ENCODE measurements at regions not wholly inside any gene's neighbourhood (a gene's known extent, or its start where the extent isn't known, plus 50 kb on each side); places are given as distances from the start of the nearest gene placed in this dataset.
"Not testable (repeated sequence)": the region's sequence is repeated elsewhere in the genome, so short reads cannot be mapped to it uniquely, and the experiment has no call there.

DNA sequence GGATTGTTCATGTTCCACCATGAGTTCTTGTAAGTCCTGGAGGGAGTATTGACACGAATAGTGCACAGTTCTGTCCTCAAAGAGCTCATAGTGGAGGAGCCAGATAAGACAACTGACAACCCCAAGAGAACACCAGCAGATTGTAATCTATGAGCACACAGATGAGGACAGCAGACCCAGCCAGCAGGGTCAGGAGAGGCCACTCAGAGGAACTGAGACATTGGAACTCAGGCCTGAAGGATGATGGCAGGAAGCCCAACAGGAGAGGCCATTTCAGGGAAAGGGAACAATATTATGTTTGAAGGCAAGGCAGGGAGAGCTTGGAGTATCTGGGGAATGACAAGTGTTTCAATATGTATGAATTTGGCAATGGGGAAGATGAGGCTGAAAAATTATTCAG lies 63.7 kb upstream of the IPO5 start:
- no peak overlapping the region for H3K4me3 Mint-ChIP-seq
- CTCF ChIA-PET, result no interaction called here
- no CpG with 5 or more reads among the region's 1 CpG for WGBS (ENCODE audit: insufficient coverage)
- POLR2A ChIA-PET, result no interaction called here
- Histone ChIP-seq H3K4me3 (ENCODE audit: control extremely low read depth in 1 of 5, extremely low read depth in 1 of 5, insufficient read depth in 1 of 5, low read depth in 2 of 5, low read length in 4 of 5) (no peak overlapping the region), H3K4me1 (ENCODE audit: control insufficient read depth in 2 of 2, insufficient read depth in 2 of 2, low read length in 2 of 2) (no peaks in the 10 kb centered on the region), H3K27ac (ENCODE audit: low read length in 2 of 2) (no peak overlapping the region), H3K27me3 (replicated peaks in 1 of 4; ENCODE audit: control extremely low read depth in 1 of 4, control insufficient read depth in 3 of 4, insufficient read depth in 4 of 4, low read length in 3 of 4) (no peaks in the 10 kb centered on the region), H4K20me1 (ENCODE audit: control insufficient read depth, insufficient read depth, low read length, poor library complexity, severe bottlenecking) (no peaks in the 10 kb centered on the region), H3K9me3 (ENCODE audit: control extremely low read depth in 1 of 3, control insufficient read depth in 2 of 3, insufficient read depth in 1 of 3, low read length in 2 of 3) (peaks cover 0 to 4% (median 0%) of the 10 kb centered on the region in 3 donors), H3K79me2 (ENCODE audit: control insufficient read depth, insufficient read depth, low read length) (no peaks in the 10 kb centered on the region), H2AFZ (ENCODE audit: insufficient read depth, low read depth, low read length, poor library complexity, severe bottlenecking) (no peak overlapping the region), H3K9ac (ENCODE audit: low read length) (no peak overlapping the region), H3K4me2 (replicated peaks; ENCODE audit: low read depth, low read length, poor library complexity, severe bottlenecking) (no peak overlapping the region), H3K36me3 (replicated peaks in 1 of 2; ENCODE audit: control extremely low read depth in 1 of 2, control insufficient read depth in 1 of 2, extremely low read depth in 1 of 2, insufficient read depth in 2 of 2, low read length in 1 of 2) (no peaks in the 10 kb centered on the region)
- no peak overlapping the region for H3K27ac Mint-ChIP-seq
- no peak for TF ChIP-seq EZH2 (IDR thresholded peaks at IDR 0.05; ENCODE audit: borderline replicate concordance, insufficient read depth, low read depth, low read length, poor library complexity, severe bottlenecking)
- TF ChIP-seq, protein P1, sequence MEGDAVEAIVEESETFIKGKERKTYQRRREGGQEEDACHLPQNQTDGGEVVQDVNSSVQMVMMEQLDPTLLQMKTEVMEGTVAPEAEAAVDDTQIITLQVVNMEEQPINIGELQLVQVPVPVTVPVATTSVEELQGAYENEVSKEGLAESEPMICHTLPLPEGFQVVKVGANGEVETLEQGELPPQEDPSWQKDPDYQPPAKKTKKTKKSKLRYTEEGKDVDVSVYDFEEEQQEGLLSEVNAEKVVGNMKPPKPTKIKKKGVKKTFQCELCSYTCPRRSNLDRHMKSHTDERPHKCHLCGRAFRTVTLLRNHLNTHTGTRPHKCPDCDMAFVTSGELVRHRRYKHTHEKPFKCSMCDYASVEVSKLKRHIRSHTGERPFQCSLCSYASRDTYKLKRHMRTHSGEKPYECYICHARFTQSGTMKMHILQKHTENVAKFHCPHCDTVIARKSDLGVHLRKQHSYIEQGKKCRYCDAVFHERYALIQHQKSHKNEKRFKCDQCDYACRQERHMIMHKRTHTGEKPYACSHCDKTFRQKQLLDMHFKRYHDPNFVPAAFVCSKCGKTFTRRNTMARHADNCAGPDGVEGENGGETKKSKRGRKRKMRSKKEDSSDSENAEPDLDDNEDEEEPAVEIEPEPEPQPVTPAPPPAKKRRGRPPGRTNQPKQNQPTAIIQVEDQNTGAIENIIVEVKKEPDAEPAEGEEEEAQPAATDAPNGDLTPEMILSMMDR (IDR thresholded peaks at IDR 0.05), result no peak
- H3K27me3 Mint-ChIP-seq, result peaks cover 16% of the 10 kb centered on the region
- intact Hi-C loops (cut with micrococcal nuclease), result no loop called here
- peaks cover under 1% of the 10 kb centered on the region for H3K9me3 Mint-ChIP-seq (ENCODE audit: insufficient read depth)
- no peaks in the 10 kb centered on the region for H3K4me1 Mint-ChIP-seq
- no peak for DNase-seq
- ATAC-seq (ENCODE audit: low read depth), result no peak

DNA sequence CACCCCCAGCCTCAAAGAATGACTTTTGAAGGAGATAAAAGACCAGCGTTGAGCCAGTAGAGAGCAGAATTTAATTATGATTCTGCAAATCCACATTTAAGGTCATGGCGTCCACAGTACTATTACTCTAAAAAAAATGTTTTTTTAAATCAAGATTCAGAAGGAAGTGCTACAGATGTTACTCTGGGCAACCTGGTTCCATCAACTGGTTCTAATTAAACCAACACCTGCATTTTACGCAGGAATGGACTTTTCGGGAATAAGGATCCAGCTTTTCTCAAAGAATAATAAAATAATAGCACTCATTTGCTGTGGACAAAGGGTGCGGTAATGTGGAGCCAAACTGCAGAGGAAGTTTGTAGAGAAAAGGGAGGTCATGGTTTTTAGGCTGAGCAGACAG lies 62.9 kb upstream of the IPO5 start:
- TF ChIP-seq EZH2 (IDR thresholded peaks at IDR 0.05; ENCODE audit: borderline replicate concordance, insufficient read depth, low read depth, low read length, poor library complexity, severe bottlenecking), result no peak
- TF ChIP-seq, protein P1 (IDR thresholded peaks at IDR 0.05), result no peak
- no peaks in the 10 kb centered on the region for H3K4me1 Mint-ChIP-seq
- H3K9me3 Mint-ChIP-seq (ENCODE audit: insufficient read depth), result peaks cover 2% of the 10 kb centered on the region
- WGBS (ENCODE audit: insufficient coverage), result 100% methylated on average over 1 of the region's 5 CpGs
- no peak overlapping the region for H3K4me3 Mint-ChIP-seq
- Histone ChIP-seq H4K20me1 (ENCODE audit: control insufficient read depth, insufficient read depth, low read length, poor library complexity, severe bottlenecking) (no peaks in the 10 kb centered on the region), H3K27me3 (replicated peaks in 1 of 4; ENCODE audit: control extremely low read depth in 1 of 4, control insufficient read depth in 3 of 4, insufficient read depth in 4 of 4, low read length in 3 of 4) (no peaks in the 10 kb centered on the region), H3K9ac (ENCODE audit: low read length) (no peak overlapping the region), H3K9me3 (ENCODE audit: control extremely low read depth in 1 of 3, control insufficient read depth in 2 of 3, insufficient read depth in 1 of 3, low read length in 2 of 3) (peaks cover 0 to 4% (median 0%) of the 10 kb centered on the region in 3 donors), H3K4me1 (ENCODE audit: control insufficient read depth in 2 of 2, insufficient read depth in 2 of 2, low read length in 2 of 2) (no peaks in the 10 kb centered on the region), H3K4me3 (ENCODE audit: control extremely low read depth in 1 of 5, extremely low read depth in 1 of 5, insufficient read depth in 1 of 5, low read depth in 2 of 5, low read length in 4 of 5) (no peak overlapping the region), H3K4me2 (replicated peaks; ENCODE audit: low read depth, low read length, poor library complexity, severe bottlenecking) (no peak overlapping the region), H3K36me3 (replicated peaks in 1 of 2; ENCODE audit: control extremely low read depth in 1 of 2, control insufficient read depth in 1 of 2, extremely low read depth in 1 of 2, insufficient read depth in 2 of 2, low read length in 1 of 2) (no peaks in the 10 kb centered on the region), H3K79me2 (ENCODE audit: control insufficient read depth, insufficient read depth, low read length) (no peaks in the 10 kb centered on the region), H3K27ac (ENCODE audit: low read length in 2 of 2) (no peak overlapping the region), H2AFZ (ENCODE audit: insufficient read depth, low read depth, low read length, poor library complexity, severe bottlenecking) (no peak overlapping the region)
- ChIA-PET CTCF (no interaction called here), POLR2A (no interaction called here)
- DNase-seq (no peak), ATAC-seq (ENCODE audit: low read depth) (no peak)
- peaks cover 16% of the 10 kb centered on the region for H3K27me3 Mint-ChIP-seq
- intact Hi-C loops (cut with micrococcal nuclease), result no loop called here
- H3K27ac Mint-ChIP-seq, result no peak overlapping the region

DNA sequence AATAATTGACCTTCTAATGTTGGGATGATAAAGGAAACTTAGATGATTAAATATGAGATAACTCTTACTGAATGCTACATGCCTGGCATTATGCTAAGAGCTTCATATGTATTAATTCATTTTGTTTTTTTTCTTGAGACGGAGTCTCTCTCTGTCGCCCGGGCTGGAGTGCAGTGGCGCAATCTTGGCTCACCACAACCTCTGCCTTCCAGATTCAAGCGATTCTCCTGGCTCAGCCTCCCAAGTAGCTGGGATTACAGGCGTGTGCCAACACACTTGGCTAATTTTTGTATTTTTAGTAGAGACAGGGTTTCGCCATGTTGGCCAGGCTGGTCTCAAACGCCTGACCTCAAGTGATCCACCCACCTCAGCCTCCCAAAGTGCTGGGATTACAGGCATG lies 61.5 kb upstream of the IPO5 start:
- whole genome bisulfite sequencing (ENCODE audit: insufficient coverage), result 100% methylated on average over 1 of the region's 8 CpGs

More for the DNA sequence above, 61.5 kb upstream of the IPO5 start:
- POLR2A ChIA-PET; DNase-seq; H3K27me3 ChIP-seq (replicated peaks in 1 of 4; ENCODE audit: control extremely low read depth in 1 of 4, control insufficient read depth in 3 of 4, insufficient read depth in 4 of 4, low read length in 3 of 4); H2AFZ ChIP-seq (ENCODE audit: insufficient read depth, low read depth, low read length, poor library complexity, severe bottlenecking); H3K9ac ChIP-seq (ENCODE audit: low read length); H3K27ac Mint-ChIP-seq; H3K9me3 ChIP-seq (ENCODE audit: control extremely low read depth in 1 of 3, control insufficient read depth in 2 of 3, insufficient read depth in 1 of 3, low read length in 2 of 3); H3K9me3 Mint-ChIP-seq (ENCODE audit: insufficient read depth); H3K4me1 Mint-ChIP-seq; H3K4me1 ChIP-seq (ENCODE audit: control insufficient read depth in 2 of 2, insufficient read depth in 2 of 2, low read length in 2 of 2); H4K20me1 ChIP-seq (ENCODE audit: control insufficient read depth, insufficient read depth, low read length, poor library complexity, severe bottlenecking); H3K36me3 ChIP-seq (replicated peaks in 1 of 2; ENCODE audit: control extremely low read depth in 1 of 2, control insufficient read depth in 1 of 2, extremely low read depth in 1 of 2, insufficient read depth in 2 of 2, low read length in 1 of 2); H3K27ac ChIP-seq (ENCODE audit: low read length in 2 of 2); intact Hi-C loops (cut with micrococcal nuclease); H3K79me2 ChIP-seq (ENCODE audit: control insufficient read depth, insufficient read depth, low read length); ATAC-seq (ENCODE audit: low read depth); CTCF ChIA-PET; H3K4me3 Mint-ChIP-seq; H3K4me3 ChIP-seq (ENCODE audit: control extremely low read depth in 1 of 5, extremely low read depth in 1 of 5, insufficient read depth in 1 of 5, low read depth in 2 of 5, low read length in 4 of 5); H3K4me2 ChIP-seq (replicated peaks; ENCODE audit: low read depth, low read length, poor library complexity, severe bottlenecking): not testable (repeated sequence)
- H3K27me3 Mint-ChIP-seq, result peaks cover 16% of the 10 kb centered on the region

Data from B cell (primary cell).